GM12878 (cell line): ENCODE measurements at regions not wholly inside any gene's neighbourhood (a gene's known extent, or its start where the extent isn't known, plus 50 kb on each side); places are given as distances from the start of the nearest gene placed in this dataset.

Source experiments
- BCL11A ChIP-seq: IDR thresholded peaks from 2 replicates; pipeline ENCODE4 v1.6.1; 2011; ENCODE audit warnings: low read depth, low read length
- CEBPZ ChIP-seq: fragments of 150-350 bp; IDR thresholded peaks from 2 replicates; pipeline ENCODE4 v1.6.1; 2016; ENCODE audit warnings: low read depth, low read length
- CREM ChIP-seq: IDR thresholded peaks from 2 replicates; pipeline ENCODE4 v1.6.1; 2014; ENCODE audit warnings: antibody characterized with exemption, low read depth
- EED ChIP-seq: sonication (generic); IDR thresholded peaks from 2 replicates; pipeline ENCODE4 v1.6.1; 2016; ENCODE audit warnings: antibody characterized with exemption, low read depth
- IRF4 ChIP-seq: IDR thresholded peaks from 2 replicates; pipeline ENCODE4 v1.6.1; 2011; ENCODE audit warnings: low read depth, low read length
- NRF1 ChIP-seq: conservative IDR thresholded peaks from 2 replicates; pipeline ENCODE4 v1.6.1; 2011; ENCODE audit warnings: mild to moderate bottlenecking, low read depth, low read length, improper control_type of control experiment
- PAX5 ChIP-seq: IDR thresholded peaks from 2 replicates; pipeline ENCODE4 v1.6.1; 2011; ENCODE audit warnings: low read depth, low read length, borderline replicate concordance
- STAT1 ChIP-seq: fragments of 450-650 bp; conservative IDR thresholded peaks from 2 replicates; pipeline ENCODE4 v1.6.1; 2014; ENCODE audit warnings: antibody characterized with exemption, mild to moderate bottlenecking
- YBX1 ChIP-seq: fragments of 450-650 bp; IDR thresholded peaks from 2 replicates; pipeline ENCODE4 v1.6.1; 2016; ENCODE audit warnings: antibody characterized with exemption
- ZBED1 ChIP-seq: IDR thresholded peaks from 2 replicates; pipeline ENCODE4 v1.6.1; 2016; ENCODE audit warnings: borderline replicate concordance
- ZNF687 ChIP-seq: fragments of 450-650 bp; IDR thresholded peaks from 2 replicates; pipeline ENCODE4 v1.6.1; 2017; ENCODE audit warnings: mild to moderate bottlenecking, moderate library complexity

- TF ChIP-seq IRF4, result no peak
- TF ChIP-seq STAT1, result no peak
- TF ChIP-seq CEBPZ, result no peak
- TF ChIP-seq CREM, result no peak
- no peak for TF ChIP-seq NRF1
- TF ChIP-seq ZBED1, result no peak
- no peak for TF ChIP-seq BCL11A
- no peak for TF ChIP-seq YBX1
- no peak for TF ChIP-seq EED
- TF ChIP-seq ZNF687, result no peak
- TF ChIP-seq PAX5, result no peak
Measured at GRCh38 chr3:56861511-56861910, 59.8 kb upstream of the ARHGEF3 start (continued).
